ENCODE measurements at regions not wholly inside any gene's neighbourhood (a gene's known extent, or its start where the extent isn't known, plus 50 kb on each side); places are given as distances from the start of the nearest gene placed in this dataset.

GRCh38 chr2:157948856-157949255 is 72.7 kb upstream of the ACVR1 start:
- no peak for TF ChIP-seq CTCF (IDR thresholded peaks at IDR 0.05)
- TF ChIP-seq POLR2A (IDR thresholded peaks at IDR 0.05), result no peak

Data from heart left ventricle (tissue), 13 donors.